ENCODE measurements at regions not wholly inside any gene's neighbourhood (a gene's known extent, or its start where the extent isn't known, plus 50 kb on each side); places are given as distances from the start of the nearest gene placed in this dataset.

- Mint-ChIP-seq H3K4me3 (no peak overlapping the region), H3K27me3 (no peaks in the 10 kb centered on the region)
- no peak for ATAC-seq
These were observed 514.5 kb upstream of the RGMA start for GRCh38 chr15:93603550-93603949.

GRCh38 chr15:93587059-93587521, 498.1 kb upstream of the RGMA start:
- H3K9me3 Mint-ChIP-seq, result peaks cover 4% of the 10 kb centered on the region

More at GRCh38 chr15:93603550-93603949, 514.5 kb upstream of the RGMA start:
- Mint-ChIP-seq H3K27ac (no peak overlapping the region), H3K36me3 (no peaks in the 10 kb centered on the region), H3K4me1 (no peaks in the 10 kb centered on the region), H3K9me3 (peaks cover 1% of the 10 kb centered on the region)

DNA sequence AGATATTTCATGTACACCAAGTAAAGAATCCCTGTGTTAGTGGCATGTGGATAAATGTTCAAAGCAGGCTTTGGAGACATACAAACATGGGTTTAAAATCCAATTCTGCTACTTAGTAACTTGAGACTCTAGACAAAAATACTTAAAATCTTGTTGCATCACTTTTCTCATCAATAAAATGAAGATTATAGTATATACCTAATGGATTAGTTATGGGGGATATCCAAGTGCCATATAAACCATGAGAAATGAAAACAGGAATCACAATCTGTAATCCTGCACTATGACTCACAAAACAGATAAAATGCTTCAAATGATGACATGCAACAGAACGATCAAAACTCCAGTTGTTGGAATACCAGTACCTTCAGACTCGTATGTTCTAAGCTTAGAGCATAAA, 496.0 kb upstream of the RGMA start:
- H3K27me3 Mint-ChIP-seq, result no peaks in the 10 kb centered on the region
- H3K4me3 Mint-ChIP-seq, result no peak overlapping the region
- H3K27ac Mint-ChIP-seq, result no peak overlapping the region
- no peak for ATAC-seq
- H3K36me3 Mint-ChIP-seq, result no peaks in the 10 kb centered on the region
- no peaks in the 10 kb centered on the region for H3K4me1 Mint-ChIP-seq
- H3K9me3 Mint-ChIP-seq, result peaks cover 5% of the 10 kb centered on the region

More at GRCh38 chr15:93587059-93587521, 498.1 kb upstream of the RGMA start:
- Mint-ChIP-seq H3K36me3 (no peaks in the 10 kb centered on the region), H3K4me3 (no peak overlapping the region), H3K4me1 (no peaks in the 10 kb centered on the region), H3K27me3 (no peaks in the 10 kb centered on the region), H3K27ac (no peak overlapping the region)
- no peak for ATAC-seq

DNA sequence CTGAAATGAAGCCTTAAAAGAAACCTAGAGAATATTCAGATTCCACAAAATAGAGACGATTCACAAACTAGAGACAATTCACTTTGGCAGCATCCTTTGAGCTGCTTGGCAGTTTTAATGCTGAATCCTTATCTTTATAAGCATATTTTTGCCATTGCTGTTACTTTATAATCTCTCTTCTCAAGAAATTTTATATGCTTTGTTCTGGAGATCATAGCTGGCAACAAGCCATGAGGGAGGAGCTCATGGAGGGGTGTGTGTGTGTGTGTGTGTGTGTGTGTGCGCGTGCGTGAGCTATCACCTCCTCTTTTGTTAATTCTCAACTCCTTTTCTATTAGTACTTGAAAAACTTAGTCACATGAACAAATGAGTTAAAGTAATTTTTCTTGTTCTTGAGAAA, 495.0 kb upstream of the RGMA start:
- no peak for ATAC-seq
- Mint-ChIP-seq H3K9me3 (peaks cover 9% of the 10 kb centered on the region), H3K4me3 (no peak overlapping the region), H3K36me3 (no peaks in the 10 kb centered on the region), H3K4me1 (no peaks in the 10 kb centered on the region), H3K27ac (no peak overlapping the region), H3K27me3 (no peaks in the 10 kb centered on the region)

DNA sequence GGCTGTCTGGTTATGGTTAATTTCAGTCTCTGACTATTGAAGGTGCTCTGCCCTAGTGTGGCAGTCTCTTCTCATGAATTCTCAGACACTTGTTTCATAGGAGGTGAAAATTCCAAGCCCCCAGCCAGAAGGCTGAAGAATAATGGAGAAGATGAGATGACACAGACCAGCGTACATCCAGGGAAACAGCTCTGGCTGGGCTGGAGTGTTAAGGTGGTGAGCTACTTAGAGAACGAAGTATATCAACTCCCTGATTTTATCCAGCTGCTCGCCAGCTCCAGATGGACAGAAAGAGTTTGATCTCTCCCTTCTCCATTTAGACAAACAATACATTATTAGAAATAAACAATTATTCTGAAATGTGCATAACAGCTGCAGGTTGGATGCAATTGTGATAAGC, 494.5 kb upstream of the RGMA start:
- Mint-ChIP-seq H3K27me3 (no peaks in the 10 kb centered on the region), H3K4me3 (no peak overlapping the region), H3K27ac (no peak overlapping the region), H3K4me1 (no peaks in the 10 kb centered on the region), H3K9me3 (peaks cover 9% of the 10 kb centered on the region), H3K36me3 (no peaks in the 10 kb centered on the region)
- no peak for ATAC-seq

DNA sequence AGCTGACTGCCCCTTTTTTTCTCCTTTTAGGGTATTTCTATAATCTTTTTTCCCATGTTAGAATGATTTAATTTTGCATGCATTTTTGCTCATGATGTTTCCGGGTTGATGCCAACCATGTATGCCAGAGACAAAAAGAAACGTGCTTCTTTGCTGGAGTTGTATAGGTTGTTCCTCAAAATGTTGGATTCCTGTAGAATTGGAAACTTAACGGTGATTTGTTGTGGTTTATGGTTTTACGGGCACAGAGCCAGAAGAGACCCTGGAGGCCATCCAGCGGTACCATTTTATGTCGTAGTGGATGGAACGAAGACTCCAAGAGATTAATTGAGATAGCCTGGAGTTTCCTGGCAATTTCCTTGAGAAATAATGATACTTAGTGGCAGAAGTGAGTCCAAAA, 481.5 kb upstream of the RGMA start:
- H3K4me1 Mint-ChIP-seq, result no peaks in the 10 kb centered on the region
- H3K36me3 Mint-ChIP-seq, result no peaks in the 10 kb centered on the region
- H3K27ac Mint-ChIP-seq, result no peak overlapping the region
- H3K27me3 Mint-ChIP-seq, result no peaks in the 10 kb centered on the region
- H3K4me3 Mint-ChIP-seq, result no peak overlapping the region
- no peak for ATAC-seq
- peaks cover 3% of the 10 kb centered on the region for H3K9me3 Mint-ChIP-seq

DNA sequence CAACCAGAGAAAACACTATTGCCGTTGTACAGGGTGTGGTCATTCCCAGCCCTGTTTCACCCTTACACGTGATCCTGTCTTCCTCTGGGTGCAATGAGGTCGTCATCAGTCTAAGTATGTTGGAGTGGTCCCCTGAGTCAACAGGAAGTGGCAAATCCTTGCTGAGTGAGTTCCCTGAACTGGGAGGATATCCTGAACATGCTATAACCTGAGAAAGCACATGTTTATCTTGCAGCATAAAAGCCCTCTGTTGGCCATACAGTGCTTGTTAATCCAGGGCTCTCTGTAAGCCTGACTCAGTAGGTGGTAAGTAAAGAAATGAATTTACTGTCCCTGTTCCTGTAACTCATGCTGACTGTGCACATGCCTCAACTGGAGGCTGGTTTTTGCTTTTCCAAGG, 477.8 kb upstream of the RGMA start:
- no peaks in the 10 kb centered on the region for H3K36me3 Mint-ChIP-seq
- no peak overlapping the region for H3K4me3 Mint-ChIP-seq
- ATAC-seq, result no peak
- H3K27ac Mint-ChIP-seq, result no peak overlapping the region
- peaks cover 5% of the 10 kb centered on the region for H3K9me3 Mint-ChIP-seq
- no peaks in the 10 kb centered on the region for H3K27me3 Mint-ChIP-seq
- H3K4me1 Mint-ChIP-seq, result no peaks in the 10 kb centered on the region

DNA sequence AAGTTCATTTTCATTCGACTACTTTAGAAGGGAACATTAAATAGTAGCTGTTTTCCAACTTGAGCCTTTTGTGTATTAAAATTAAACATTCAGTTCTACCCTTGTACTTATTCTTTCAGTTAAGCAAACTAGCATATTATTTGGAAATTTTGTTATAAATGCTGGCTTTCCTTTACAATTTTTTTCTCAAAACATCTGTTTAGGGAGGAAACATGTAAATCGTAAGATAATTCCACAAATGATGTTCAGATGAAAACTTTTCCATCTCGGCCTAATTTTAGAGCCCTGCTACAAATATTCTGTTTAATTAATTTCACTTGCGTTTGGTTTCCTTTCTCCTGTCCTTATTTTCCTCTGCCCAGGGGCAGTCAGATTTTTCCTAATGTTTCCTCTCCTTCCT, 476.2 kb upstream of the RGMA start:
- H3K36me3 Mint-ChIP-seq, result no peaks in the 10 kb centered on the region
- H3K9me3 Mint-ChIP-seq, result peaks cover 5% of the 10 kb centered on the region
- no peaks in the 10 kb centered on the region for H3K4me1 Mint-ChIP-seq
- ATAC-seq, result no peak
- no peaks in the 10 kb centered on the region for H3K27me3 Mint-ChIP-seq
- H3K4me3 Mint-ChIP-seq, result no peak overlapping the region
- H3K27ac Mint-ChIP-seq, result no peak overlapping the region

DNA sequence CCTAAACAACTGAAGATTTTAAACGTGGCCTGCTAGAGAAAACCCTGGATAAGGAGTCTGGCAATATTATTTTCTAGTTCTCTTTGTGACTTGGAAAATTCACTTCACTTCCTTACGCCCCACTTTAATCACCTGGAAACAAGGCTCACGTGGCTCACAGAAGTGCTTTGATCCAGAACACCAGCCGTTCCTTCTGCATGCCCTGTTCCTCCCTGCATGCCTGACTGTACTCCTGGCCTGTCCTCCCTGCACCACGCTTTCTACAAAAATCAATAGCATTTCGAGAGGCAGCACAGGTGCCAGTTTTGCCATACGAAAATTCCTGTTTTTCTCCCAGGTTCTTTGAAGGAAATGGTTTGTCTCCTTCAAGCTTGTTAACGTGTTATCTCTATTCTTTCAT, 474.2 kb upstream of the RGMA start:
- H3K4me3 Mint-ChIP-seq, result no peak overlapping the region
- no peaks in the 10 kb centered on the region for H3K4me1 Mint-ChIP-seq
- no peaks in the 10 kb centered on the region for H3K27me3 Mint-ChIP-seq
- no peak for ATAC-seq
- H3K36me3 Mint-ChIP-seq, result no peaks in the 10 kb centered on the region
- H3K27ac Mint-ChIP-seq, result no peak overlapping the region
- peaks cover 5% of the 10 kb centered on the region for H3K9me3 Mint-ChIP-seq

GRCh38 chr15:93562395-93563123, 473.5 kb upstream of the RGMA start:
- Mint-ChIP-seq H3K4me1 (no peaks in the 10 kb centered on the region), H3K27me3 (no peaks in the 10 kb centered on the region), H3K36me3 (no peaks in the 10 kb centered on the region), H3K9me3 (peaks cover 2% of the 10 kb centered on the region), H3K4me3 (no peak overlapping the region), H3K27ac (no peak overlapping the region)
- no peak for ATAC-seq

GRCh38 chr15:93557696-93558095, 468.7 kb upstream of the RGMA start:
- no peaks in the 10 kb centered on the region for H3K9me3 Mint-ChIP-seq
- H3K27ac Mint-ChIP-seq, result no peak overlapping the region
- H3K4me3 Mint-ChIP-seq, result no peak overlapping the region
- no peaks in the 10 kb centered on the region for H3K36me3 Mint-ChIP-seq
- H3K27me3 Mint-ChIP-seq, result no peaks in the 10 kb centered on the region
- ATAC-seq, result no peak
- H3K4me1 Mint-ChIP-seq, result no peaks in the 10 kb centered on the region

GRCh38 chr15:93553167-93553935, 464.3 kb upstream of the RGMA start:
- Mint-ChIP-seq H3K27me3 (no peaks in the 10 kb centered on the region), H3K27ac (no peak overlapping the region), H3K36me3 (no peaks in the 10 kb centered on the region), H3K4me3 (no peak overlapping the region), H3K9me3 (peaks cover 6% of the 10 kb centered on the region), H3K4me1 (no peaks in the 10 kb centered on the region)
- ATAC-seq, result no peak

DNA sequence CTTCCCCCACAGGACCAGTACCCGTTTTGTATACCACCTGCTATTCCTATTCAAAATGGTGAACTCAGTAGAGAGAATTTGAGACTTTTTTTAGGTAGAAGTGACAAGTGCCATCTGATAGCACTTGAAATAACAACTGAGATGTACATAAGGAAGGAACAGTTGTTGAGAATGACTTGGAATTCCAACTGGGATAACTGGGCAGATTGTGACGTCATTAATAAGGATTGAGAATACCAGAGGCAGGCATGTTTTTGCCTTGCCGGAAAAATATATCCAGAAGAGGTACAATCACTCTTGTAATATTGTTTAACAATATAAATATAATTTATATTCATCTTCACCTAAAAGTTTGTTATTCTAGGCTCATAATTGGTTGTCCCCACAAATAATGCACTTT, 454.1 kb upstream of the RGMA start:
- H3K4me3 Mint-ChIP-seq, result no peak overlapping the region
- peaks cover 10% of the 10 kb centered on the region for H3K9me3 Mint-ChIP-seq
- H3K36me3 Mint-ChIP-seq, result no peaks in the 10 kb centered on the region
- H3K4me1 Mint-ChIP-seq, result no peaks in the 10 kb centered on the region
- no peak overlapping the region for H3K27ac Mint-ChIP-seq
- ATAC-seq, result no peak
- no peaks in the 10 kb centered on the region for H3K27me3 Mint-ChIP-seq

- no peak for ATAC-seq
- Mint-ChIP-seq H3K4me1 (no peaks in the 10 kb centered on the region), H3K4me3 (no peak overlapping the region), H3K36me3 (no peaks in the 10 kb centered on the region), H3K27ac (no peak overlapping the region), H3K9me3 (no peaks in the 10 kb centered on the region), H3K27me3 (no peaks in the 10 kb centered on the region)
These were observed 438.5 kb upstream of the RGMA start for GRCh38 chr15:93527374-93528050.

DNA sequence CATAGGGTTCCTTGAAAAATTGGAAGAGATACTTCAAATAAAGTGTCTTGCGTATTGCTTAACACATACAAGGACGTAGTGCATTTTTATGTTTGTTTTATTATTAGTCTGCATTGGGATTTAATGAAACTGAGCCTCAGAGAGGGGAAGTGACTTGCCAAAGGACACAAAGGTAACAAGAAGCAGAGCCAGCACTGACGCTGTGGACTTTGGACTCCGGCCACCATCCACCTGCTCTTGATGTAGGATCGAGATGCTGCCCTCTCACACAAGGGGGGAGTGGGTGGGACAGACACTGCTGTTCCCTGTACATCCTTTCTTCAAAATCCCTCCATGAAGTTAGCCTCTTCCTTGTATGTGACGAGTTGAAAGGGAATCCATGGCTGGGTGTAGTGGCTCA, 435.4 kb upstream of the RGMA start:
- Mint-ChIP-seq H3K36me3 (no peaks in the 10 kb centered on the region), H3K4me1 (no peaks in the 10 kb centered on the region), H3K27ac (no peak overlapping the region)

More for the DNA sequence above, 435.4 kb upstream of the RGMA start:
- no peak overlapping the region for H3K4me3 Mint-ChIP-seq
- no peak for ATAC-seq
- H3K9me3 Mint-ChIP-seq, result no peaks in the 10 kb centered on the region
- no peaks in the 10 kb centered on the region for H3K27me3 Mint-ChIP-seq

Measured in stimulated activated memory B cell treated with anti-CD40 and anti-IgM and Interleukin-4, amounts not matched to agents 10 μg/mL and 1 μg/mL and 100 μg/mL, for 72 hours (primary cell).